ENCODE measurements at regions not wholly inside any gene's neighbourhood (a gene's known extent, or its start where the extent isn't known, plus 50 kb on each side); places are given as distances from the start of the nearest gene placed in this dataset.

- no peaks in the 10 kb centered on the region for H3K4me1 ChIP-seq (ENCODE audit: insufficient read depth)
- H3K4me2 ChIP-seq, result no peak overlapping the region
- H3K4me3 ChIP-seq, result no peak overlapping the region
- H3K79me2 ChIP-seq (replicated peaks; ENCODE audit: insufficient read depth), result no peaks in the 10 kb centered on the region
- H3K27ac ChIP-seq (ENCODE audit: low read depth), result no peak overlapping the region
- Mint-ChIP-seq H3K36me3 (ENCODE audit: low read depth) (0 out of 3 replicates have a peak, but pooled peaks cover 2% of the 10 kb centered on the region), H3K27me3 (ENCODE audit: insufficient read depth, low read depth, poor library complexity) (peaks cover under 1% of the 10 kb centered on the region), H3K27ac (no peak overlapping the region), H3K9me3 (peaks cover 5% of the 10 kb centered on the region; the same call in 2 of the 3 replicates), H3K4me3 (no peak overlapping the region), H3K4me1 (peaks cover 5% of the 10 kb centered on the region; the same call in 2 of the 3 replicates)
- H3K9me2 ChIP-seq (ENCODE audit: insufficient read depth), result no peaks in the 10 kb centered on the region; the same call in 1 of the 2 replicates
- TF ChIP-seq ZNF331 (CRISPR knock-in tag; IDR thresholded peaks at IDR 0.05; ENCODE audit: low read depth), result no peak
- TF ChIP-seq, protein P1, sequence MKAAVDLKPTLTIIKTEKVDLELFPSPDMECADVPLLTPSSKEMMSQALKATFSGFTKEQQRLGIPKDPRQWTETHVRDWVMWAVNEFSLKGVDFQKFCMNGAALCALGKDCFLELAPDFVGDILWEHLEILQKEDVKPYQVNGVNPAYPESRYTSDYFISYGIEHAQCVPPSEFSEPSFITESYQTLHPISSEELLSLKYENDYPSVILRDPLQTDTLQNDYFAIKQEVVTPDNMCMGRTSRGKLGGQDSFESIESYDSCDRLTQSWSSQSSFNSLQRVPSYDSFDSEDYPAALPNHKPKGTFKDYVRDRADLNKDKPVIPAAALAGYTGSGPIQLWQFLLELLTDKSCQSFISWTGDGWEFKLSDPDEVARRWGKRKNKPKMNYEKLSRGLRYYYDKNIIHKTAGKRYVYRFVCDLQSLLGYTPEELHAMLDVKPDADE (IDR thresholded peaks at IDR 0.05), result no peak
- TF ChIP-seq CTCF (conservative IDR thresholded peaks at IDR 0.05; ENCODE audit: low read depth in 2 of 2), result no peak
- TF ChIP-seq CREB1 (CRISPR knock-in tag; IDR thresholded peaks at IDR 0.05; ENCODE audit: low read depth), result no peak
- no peak for TF ChIP-seq EZH2 (IDR thresholded peaks at IDR 0.05; ENCODE audit: low read depth, unreplicated experiment)
- TF ChIP-seq, protein P2, sequence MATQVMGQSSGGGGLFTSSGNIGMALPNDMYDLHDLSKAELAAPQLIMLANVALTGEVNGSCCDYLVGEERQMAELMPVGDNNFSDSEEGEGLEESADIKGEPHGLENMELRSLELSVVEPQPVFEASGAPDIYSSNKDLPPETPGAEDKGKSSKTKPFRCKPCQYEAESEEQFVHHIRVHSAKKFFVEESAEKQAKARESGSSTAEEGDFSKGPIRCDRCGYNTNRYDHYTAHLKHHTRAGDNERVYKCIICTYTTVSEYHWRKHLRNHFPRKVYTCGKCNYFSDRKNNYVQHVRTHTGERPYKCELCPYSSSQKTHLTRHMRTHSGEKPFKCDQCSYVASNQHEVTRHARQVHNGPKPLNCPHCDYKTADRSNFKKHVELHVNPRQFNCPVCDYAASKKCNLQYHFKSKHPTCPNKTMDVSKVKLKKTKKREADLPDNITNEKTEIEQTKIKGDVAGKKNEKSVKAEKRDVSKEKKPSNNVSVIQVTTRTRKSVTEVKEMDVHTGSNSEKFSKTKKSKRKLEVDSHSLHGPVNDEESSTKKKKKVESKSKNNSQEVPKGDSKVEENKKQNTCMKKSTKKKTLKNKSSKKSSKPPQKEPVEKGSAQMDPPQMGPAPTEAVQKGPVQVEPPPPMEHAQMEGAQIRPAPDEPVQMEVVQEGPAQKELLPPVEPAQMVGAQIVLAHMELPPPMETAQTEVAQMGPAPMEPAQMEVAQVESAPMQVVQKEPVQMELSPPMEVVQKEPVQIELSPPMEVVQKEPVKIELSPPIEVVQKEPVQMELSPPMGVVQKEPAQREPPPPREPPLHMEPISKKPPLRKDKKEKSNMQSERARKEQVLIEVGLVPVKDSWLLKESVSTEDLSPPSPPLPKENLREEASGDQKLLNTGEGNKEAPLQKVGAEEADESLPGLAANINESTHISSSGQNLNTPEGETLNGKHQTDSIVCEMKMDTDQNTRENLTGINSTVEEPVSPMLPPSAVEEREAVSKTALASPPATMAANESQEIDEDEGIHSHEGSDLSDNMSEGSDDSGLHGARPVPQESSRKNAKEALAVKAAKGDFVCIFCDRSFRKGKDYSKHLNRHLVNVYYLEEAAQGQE (IDR thresholded peaks at IDR 0.05; ENCODE audit: unreplicated experiment), result no peak
- no peak for TF ChIP-seq ZNF114 (CRISPR knock-in tag; IDR thresholded peaks at IDR 0.05)
- TF ChIP-seq POLR2AphosphoS5 (IDR thresholded peaks at IDR 0.05; ENCODE audit: low read depth), result no peak
- no peak for TF ChIP-seq ZNF462 (CRISPR knock-in tag; IDR thresholded peaks at IDR 0.05)
- TF ChIP-seq NANOG (IDR thresholded peaks at IDR 0.05; ENCODE audit: borderline replicate concordance), result no peak
- no peak for TF ChIP-seq EZH2phosphoT487 (IDR thresholded peaks at IDR 0.05; ENCODE audit: unreplicated experiment)
- H3K27me3 ChIP-seq (ENCODE audit: insufficient read depth), result no peaks in the 10 kb centered on the region
- H4K20me1 ChIP-seq (replicated peaks; ENCODE audit: insufficient read depth), result no peaks in the 10 kb centered on the region
- DNase-seq (ENCODE audit: low spot score) (no peak), ATAC-seq (no peak)
- H3K36me3 ChIP-seq (ENCODE audit: insufficient read depth), result no peaks in the 10 kb centered on the region
- H3F3A ChIP-seq (replicated peaks; ENCODE audit: low read depth), result no peaks in the 10 kb centered on the region
- no peak overlapping the region for H2AFZ ChIP-seq
Observed at GRCh38 chr13:31972453-31972852, 59.1 kb upstream of the FRY start.

Measured in GM23338 (cell line).